ENCODE measurements at regions not wholly inside any gene's neighbourhood (a gene's known extent, or its start where the extent isn't known, plus 50 kb on each side); places are given as distances from the start of the nearest gene placed in this dataset.

GRCh38 chr1:95854457-95854856, 620.4 kb downstream of the RWDD3 start:
- H3K4me3 ChIP-seq (ENCODE audit: low read depth, low read length), result no peak overlapping the region
- TF ChIP-seq, protein P1, sequence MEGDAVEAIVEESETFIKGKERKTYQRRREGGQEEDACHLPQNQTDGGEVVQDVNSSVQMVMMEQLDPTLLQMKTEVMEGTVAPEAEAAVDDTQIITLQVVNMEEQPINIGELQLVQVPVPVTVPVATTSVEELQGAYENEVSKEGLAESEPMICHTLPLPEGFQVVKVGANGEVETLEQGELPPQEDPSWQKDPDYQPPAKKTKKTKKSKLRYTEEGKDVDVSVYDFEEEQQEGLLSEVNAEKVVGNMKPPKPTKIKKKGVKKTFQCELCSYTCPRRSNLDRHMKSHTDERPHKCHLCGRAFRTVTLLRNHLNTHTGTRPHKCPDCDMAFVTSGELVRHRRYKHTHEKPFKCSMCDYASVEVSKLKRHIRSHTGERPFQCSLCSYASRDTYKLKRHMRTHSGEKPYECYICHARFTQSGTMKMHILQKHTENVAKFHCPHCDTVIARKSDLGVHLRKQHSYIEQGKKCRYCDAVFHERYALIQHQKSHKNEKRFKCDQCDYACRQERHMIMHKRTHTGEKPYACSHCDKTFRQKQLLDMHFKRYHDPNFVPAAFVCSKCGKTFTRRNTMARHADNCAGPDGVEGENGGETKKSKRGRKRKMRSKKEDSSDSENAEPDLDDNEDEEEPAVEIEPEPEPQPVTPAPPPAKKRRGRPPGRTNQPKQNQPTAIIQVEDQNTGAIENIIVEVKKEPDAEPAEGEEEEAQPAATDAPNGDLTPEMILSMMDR (IDR thresholded peaks at IDR 0.05; ENCODE audit: borderline replicate concordance, insufficient read depth, low read depth, low read length), result no peak

- TF ChIP-seq, protein P1 (IDR thresholded peaks at IDR 0.05; ENCODE audit: borderline replicate concordance, insufficient read depth, low read depth, low read length), result no peak
- no peak overlapping the region for H3K4me3 ChIP-seq (ENCODE audit: low read depth, low read length)
These were observed 629.1 kb downstream of the RWDD3 start for GRCh38 chr1:95863086-95863485.

GRCh38 chr1:95865769-95866168, 631.8 kb downstream of the RWDD3 start:
- no peak overlapping the region for H3K4me3 ChIP-seq (ENCODE audit: low read depth, low read length)
- TF ChIP-seq, protein P1 (IDR thresholded peaks at IDR 0.05; ENCODE audit: borderline replicate concordance, insufficient read depth, low read depth, low read length), result no peak

DNA sequence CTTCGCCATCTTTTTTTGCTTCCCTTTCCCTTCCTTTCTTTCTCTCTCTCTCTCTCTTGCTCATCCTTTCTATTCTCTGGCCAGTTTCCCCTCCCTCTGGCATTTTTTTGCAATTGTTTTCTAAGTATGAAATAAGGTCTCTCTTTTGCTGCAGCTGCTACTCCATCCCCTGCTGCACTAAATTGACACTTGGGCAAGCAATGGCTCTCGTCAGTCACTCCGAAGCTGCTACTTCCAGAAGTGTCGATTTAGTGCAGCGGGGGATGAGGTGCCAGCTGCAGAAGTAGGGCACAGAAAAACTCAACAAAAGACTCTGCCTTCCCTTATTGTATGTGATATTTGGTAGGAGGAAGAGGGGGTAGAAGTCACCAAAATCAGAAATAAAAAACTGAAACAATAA, 642.3 kb downstream of the RWDD3 start:
- TF ChIP-seq, protein P1 (IDR thresholded peaks at IDR 0.05; ENCODE audit: borderline replicate concordance, insufficient read depth, low read depth, low read length), result no peak
- no peak overlapping the region for H3K4me3 ChIP-seq (ENCODE audit: low read depth, low read length)

DNA sequence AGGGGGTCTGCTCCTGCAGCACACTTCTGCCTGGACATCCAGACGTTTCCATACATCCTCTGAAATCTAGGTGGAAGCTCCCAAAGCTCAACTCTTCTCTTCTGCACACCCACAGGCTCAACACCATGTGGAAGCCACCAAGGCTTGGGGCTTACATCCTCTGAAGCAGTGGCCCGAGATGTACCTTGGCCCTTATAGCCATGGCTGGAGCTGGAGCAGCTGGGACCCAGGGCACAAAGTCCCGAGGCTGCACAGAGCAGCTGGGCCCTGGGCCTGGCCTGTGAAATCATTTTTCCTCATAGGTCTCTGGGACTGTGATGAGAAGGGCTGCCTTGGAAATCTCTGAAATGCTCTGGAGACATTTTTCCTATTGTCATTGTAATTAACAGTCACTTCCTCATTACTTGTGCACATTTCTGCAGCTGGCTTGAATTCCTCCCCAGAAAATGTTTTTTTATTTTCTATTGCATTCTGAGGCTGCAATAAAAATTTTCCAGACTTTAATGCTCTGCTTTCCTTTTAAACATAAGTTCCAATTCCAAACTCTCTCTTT, 645.6 kb downstream of the RWDD3 start:
- TF ChIP-seq, protein P1 (IDR thresholded peaks at IDR 0.05; ENCODE audit: borderline replicate concordance, insufficient read depth, low read depth, low read length), result no peak

GRCh38 chr1:95888941-95889390, 655.0 kb downstream of the RWDD3 start:
- TF ChIP-seq, protein P1 (IDR thresholded peaks at IDR 0.05; ENCODE audit: borderline replicate concordance, insufficient read depth, low read depth, low read length), result no peak
- no peak overlapping the region for H3K4me3 ChIP-seq (ENCODE audit: low read depth, low read length)

More for the DNA sequence above, 645.6 kb downstream of the RWDD3 start:
- no peak overlapping the region for H3K4me3 ChIP-seq (ENCODE audit: low read depth, low read length)

- H3K4me3 ChIP-seq (ENCODE audit: low read depth, low read length), result no peak overlapping the region
- TF ChIP-seq, protein P1 (IDR thresholded peaks at IDR 0.05; ENCODE audit: borderline replicate concordance, insufficient read depth, low read depth, low read length), result no peak
These were observed 655.4 kb downstream of the RWDD3 start for GRCh38 chr1:95889400-95889799.
